ENCODE measurements at regions not wholly inside any gene's neighbourhood (a gene's known extent, or its start where the extent isn't known, plus 50 kb on each side); places are given as distances from the start of the nearest gene placed in this dataset.
"Not testable (repeated sequence)": the region's sequence is repeated elsewhere in the genome, so short reads cannot be mapped to it uniquely, and the experiment has no call there.

DNA sequence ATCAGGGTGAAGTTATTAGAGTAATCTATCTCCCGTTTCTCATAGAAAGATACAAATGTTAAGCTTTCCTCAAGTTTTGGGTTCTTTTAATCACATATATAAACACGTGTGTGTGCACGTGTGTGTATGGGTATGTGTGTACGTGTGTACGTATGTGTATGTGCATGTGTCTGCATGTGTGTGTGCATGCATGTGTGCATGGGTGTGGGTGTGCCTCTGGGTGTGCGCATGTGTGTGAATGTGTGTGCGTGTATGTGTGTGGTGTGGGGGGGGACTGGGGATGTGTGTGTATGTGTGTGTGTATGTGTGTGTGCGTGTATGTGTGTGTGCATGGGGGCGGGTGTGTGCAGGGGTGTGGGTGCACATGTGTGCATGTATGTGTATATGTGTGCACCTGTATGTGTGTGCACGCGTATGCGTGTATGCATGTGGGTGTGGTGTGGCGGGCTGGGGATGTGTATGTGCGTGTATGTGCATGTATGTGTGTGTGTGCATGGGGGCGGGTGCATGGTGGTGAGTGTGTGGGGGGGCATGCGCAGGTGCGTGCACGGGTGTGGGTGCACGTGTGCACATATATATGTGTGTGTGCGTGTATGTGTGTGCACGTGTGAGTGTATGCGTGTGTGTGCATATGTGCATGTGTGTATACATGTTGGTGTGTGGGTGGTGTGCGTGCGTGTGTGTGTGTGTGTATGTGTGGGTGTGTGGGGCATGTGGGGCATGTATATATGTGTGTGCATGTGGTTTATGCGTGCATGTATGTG is 304.0 kb downstream of the MBD2 start:
- DNase-seq (ENCODE audit: low read depth), result no peak

- DNase-seq (ENCODE audit: low read depth), result no peak
These were observed 306.4 kb downstream of the MBD2 start for GRCh38 chr18:53918091-53918490.

DNA sequence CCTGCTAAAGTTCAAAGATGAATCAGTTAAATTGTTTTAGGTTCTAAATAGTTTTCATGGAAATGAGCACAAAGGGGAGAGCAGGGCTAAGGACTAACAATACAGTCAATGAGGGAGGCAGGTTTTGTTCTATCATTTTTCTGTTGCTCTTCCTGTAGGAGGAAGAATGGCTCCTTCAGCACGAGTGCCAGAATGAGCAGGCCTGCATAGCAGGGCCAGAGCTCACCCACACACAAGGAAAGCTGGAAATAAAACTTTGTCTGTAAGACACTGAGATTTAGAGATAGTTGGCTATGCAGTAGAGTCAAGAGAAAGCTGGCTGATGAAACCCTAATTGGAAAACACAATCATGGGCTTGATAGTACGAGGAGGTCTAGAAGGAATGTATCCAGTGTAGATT is 313.3 kb downstream of the MBD2 start:
- no peak for DNase-seq (ENCODE audit: low read depth)

GRCh38 chr18:53909668-53910067 is 314.8 kb downstream of the MBD2 start:
- peak; percentile 6 for DNase-seq (ENCODE audit: low read depth)

GRCh38 chr18:53907921-53908320 is 316.5 kb downstream of the MBD2 start:
- no peak for DNase-seq (ENCODE audit: low read depth)

GRCh38 chr18:53906681-53907080 is 317.8 kb downstream of the MBD2 start:
- DNase-seq (ENCODE audit: low read depth), result peak; percentile 11

DNA sequence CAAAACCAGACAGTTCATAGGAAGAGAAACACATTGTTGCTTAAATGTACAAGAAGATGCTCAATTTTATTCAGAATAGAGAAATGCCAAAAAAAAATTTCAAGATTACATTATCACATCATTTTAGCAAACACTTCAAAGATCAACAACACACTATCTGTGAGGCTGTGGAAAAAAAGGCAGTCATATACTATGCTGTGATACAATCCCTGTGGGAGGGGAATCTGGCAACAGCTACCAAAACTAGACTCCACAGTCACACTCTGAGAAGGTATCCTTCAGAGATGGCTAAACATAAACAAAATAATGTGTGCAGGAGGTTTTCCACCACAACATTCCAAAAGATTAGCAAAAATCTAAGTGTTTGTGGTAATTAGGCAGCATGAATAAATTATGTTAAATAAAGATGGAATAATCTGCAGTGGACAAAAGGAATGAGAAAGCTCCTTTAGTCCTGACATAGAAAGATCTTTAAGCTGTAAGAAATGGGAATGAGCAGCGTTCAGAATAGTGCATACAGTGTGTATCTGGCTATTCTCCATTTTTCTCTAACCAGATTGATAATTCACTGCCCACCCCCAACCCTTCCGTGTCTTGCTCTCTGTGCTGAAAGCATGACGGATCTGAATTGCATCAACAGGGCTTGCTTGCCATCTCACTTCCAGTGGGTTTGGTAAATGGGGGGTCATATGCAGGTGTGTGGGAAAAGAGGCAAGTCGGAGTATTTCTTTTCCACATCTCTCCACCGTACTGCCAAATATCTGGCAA is 329.6 kb downstream of the MBD2 start:
- no peak for DNase-seq (ENCODE audit: low read depth)

DNA sequence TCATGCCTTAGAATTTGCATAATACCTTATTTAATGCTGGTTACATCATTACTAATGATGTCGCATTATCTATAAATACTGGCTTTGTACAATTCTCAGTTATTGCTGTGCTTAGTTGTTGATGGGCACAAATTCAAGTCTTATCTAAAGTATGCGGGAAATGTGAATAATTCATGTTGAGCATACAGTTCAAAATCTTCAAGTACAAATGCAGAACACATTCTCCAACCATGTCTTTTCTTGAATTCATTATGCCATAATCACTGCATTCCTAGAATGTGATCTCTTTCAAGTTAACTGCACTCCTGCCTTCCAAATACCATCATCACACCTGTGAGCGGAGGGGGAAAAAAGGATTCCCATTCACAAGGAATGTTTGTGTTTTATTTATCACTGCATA is 337.0 kb downstream of the MBD2 start:
- DNase-seq (ENCODE audit: low read depth), result no peak

DNA sequence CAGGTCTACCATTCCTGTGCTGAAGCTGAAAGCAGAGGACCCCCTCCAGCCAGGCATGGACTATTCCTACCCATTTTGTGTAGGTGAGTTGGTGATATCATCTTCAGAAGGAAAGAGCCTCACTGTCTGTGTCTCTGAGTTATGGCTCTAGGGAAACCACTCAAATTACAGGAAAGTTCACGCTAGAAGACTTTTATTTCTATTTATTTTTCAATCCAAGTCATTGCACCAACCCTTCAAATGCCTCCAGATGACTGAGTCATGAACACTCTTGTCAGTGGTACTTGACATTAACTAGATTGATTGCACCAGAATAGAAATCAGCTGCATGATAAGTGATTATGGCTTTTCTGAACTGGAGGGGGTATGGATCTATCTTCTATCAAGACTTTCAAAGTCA is 338.4 kb downstream of the MBD2 start:
- no peak for DNase-seq (ENCODE audit: low read depth)

GRCh38 chr18:53883771-53884170 is 340.7 kb downstream of the MBD2 start:
- DNase-seq (ENCODE audit: low read depth), result no peak

- no peak for DNase-seq (ENCODE audit: low read depth)
These were observed 350.4 kb downstream of the MBD2 start for GRCh38 chr18:53874103-53874502.

DNA sequence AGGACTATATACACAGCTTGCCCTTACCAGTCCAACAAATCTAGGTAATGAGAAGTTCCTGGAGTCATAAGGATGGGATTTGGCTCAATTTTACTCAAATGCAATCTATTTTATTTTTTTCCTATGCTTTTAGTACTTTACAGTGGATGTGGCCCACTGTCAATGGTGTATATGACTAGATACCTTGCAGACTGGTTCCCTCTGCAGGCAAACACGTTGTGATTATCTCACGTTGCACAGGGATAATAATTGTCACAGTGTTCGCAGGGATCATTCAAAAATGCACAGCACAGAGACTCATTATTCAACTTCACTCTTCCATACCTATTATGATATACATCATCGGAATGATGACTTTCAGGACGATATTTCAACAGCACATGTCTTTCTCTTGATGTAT is 359.7 kb downstream of the MBD2 start:
- no peak for DNase-seq (ENCODE audit: low read depth)

DNA sequence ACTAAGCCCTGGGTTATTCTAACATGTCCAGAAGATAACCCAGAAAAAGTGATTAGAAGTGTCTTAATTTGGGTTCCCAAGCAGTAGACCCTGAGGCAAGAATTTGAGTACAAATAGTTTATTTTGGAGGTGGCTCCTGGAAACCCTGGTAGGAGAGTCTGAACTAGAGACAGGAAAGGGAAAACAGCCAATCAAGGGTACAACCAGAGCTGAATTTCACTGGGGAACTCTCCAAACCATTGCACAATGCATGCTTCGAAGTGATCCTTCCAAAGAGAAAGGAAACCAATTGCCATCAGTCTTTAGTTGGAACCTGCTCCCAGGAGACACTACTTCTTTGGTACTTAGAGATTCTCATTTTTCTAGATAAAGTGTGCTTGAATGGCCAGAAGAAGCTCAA is 361.5 kb downstream of the MBD2 start:
- no peak for DNase-seq (ENCODE audit: low read depth)

GRCh38 chr18:53861185-53861584 is 363.3 kb downstream of the MBD2 start:
- no peak for DNase-seq (ENCODE audit: low read depth)

DNA sequence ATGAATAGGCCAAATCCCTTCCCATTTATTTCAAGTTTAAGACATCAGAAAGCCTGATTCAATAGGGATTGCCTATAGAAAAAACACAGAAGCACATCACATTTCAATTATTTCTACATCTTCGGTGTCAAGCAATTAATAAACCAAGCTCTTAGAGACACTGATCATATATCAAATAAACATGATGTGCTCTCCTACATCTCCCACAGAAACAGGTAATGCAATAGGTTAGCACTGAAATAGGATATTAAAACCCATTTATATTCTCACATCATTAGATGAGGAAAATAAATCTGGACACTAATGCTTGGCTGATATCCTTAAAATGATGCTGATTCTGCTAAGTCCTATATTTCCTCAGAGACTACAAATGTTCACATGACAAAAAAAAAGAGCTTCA is 364.7 kb downstream of the MBD2 start:
- no peak for DNase-seq (ENCODE audit: low read depth)

DNA sequence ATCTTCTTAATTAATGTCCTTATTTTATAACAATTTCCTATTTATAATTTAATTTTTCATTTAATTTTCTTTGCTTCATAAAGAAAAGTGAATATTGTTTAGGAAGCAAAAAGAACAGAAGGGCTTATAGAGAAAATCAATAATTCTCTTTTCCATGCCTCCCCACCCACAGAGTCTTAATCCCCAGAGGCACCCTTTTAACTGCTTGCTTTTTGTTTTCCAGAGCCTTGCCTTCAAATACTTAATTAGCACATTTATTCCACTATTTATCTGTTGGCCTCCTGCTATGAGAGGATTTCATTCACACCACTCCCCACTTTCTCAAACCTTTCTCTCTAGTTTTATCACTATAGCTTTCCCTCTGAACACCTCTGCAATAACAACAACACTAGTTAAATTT is 373.6 kb downstream of the MBD2 start:
- no peak for DNase-seq (ENCODE audit: low read depth)

GRCh38 chr18:53843763-53844162 is 380.7 kb downstream of the MBD2 start:
- DNase-seq (ENCODE audit: low read depth), result no peak

DNA sequence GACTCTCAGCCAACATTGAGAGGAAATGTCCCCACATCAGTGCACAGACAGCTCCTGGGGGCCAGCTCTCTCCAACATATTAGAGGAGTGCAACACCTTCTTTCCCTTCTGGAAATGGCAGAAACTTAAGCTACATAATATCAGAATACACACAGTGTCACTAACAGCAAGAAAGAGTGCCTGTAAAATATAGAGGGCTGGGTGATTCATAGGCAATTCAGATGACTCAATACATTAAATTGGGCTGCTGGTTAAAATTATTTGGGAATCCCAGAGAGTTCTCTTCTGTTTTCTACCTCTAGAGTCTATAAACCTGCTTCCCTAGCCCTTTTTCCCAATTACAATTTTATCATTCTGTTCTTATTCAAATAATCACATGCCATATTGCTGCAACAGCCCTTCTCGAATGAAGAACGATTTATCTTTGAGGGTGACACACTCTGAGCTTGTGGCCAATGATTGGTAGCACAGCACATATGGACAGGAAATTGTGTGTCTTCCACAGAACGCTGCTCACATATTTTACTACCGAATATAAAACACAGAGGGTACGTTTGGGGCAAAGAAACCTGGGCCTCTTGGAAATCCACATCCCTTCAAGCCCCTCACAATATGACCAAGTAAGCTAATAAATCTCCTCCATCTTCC is 381.2 kb downstream of the MBD2 start:
- no peak for DNase-seq (ENCODE audit: low read depth)

GRCh38 chr18:53838746-53839145 is 385.7 kb downstream of the MBD2 start:
- no peak for DNase-seq (ENCODE audit: low read depth)

DNA sequence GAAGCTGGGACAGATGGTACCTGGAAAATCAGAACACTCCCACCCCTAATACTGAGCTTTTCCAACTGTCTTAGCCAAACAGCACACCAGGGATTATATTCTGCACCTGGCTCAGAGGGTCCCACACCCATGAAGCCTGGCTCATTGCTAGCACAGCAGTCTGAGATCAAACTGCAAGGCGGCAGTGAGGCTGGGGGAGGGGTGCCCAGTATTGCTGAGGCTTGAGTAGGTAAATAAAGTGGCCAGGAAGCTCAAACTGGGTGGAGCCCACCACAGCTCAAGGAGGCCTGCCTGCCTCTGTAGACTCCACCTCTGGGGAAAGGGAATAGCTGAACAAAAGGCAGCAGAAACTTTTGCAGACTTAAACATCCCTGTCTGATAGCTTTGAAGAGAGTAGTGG is 403.3 kb downstream of the MBD2 start:
- DNase-seq (ENCODE audit: low read depth), result not testable (repeated sequence)

DNA sequence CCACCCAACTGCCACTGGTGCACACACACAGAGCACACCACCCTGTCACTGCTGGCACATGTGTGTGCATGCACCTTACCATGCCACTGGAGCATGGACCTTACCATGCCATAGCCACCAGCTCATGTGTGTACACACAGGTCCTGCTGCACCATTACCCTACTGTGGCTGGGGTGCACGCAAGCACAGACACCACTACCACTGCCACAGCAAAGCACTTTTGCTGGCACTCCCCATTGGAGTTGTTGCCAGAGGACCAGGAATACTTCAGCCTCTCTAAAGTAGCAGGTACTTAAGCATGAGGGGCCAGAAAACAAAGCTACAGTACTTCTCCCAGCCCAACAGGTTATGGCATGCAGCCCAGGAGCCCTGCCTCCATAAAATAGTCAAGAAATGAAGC is 404.8 kb downstream of the MBD2 start:
- no peak for DNase-seq (ENCODE audit: low read depth)

DNA sequence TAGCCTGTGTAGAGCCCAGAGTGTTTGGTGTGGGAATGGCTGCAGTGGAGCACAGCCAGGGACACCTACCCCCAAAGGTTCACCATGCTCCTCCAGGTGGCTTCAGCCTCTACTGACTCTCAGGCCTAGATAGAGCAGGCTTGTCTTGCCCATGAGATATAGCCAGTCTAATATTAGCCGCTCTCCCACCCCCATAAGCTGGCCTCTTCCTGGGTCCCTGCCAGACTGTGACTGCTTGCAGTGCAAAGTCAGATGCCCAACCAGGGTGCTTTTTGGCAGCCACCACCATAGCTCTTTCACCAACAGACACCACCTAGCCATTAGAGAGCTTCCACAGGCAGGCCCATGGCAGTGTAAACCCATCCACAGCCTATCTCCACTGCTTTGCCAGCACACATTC is 405.3 kb downstream of the MBD2 start:
- DNase-seq (ENCODE audit: low read depth), result no peak
